ENCODE measurements at regions not wholly inside any gene's neighbourhood (a gene's known extent, or its start where the extent isn't known, plus 50 kb on each side); places are given as distances from the start of the nearest gene placed in this dataset.

- DNase-seq (ENCODE audit: low spot score in 2 of 2, unreplicated experiment in 2 of 2), result no peak
- no peaks in the 10 kb centered on the region for H3K36me3 Mint-ChIP-seq
- no peak overlapping the region for H3K27ac Mint-ChIP-seq
- H3K4me1 Mint-ChIP-seq, result peaks cover 12% of the 10 kb centered on the region
- TF ChIP-seq CTCF (IDR thresholded peaks at IDR 0.05; ENCODE audit: unreplicated experiment), result no peak
- H3K9me3 Mint-ChIP-seq, result no peaks in the 10 kb centered on the region
- no peak overlapping the region for H3K4me3 Mint-ChIP-seq
- H3K27me3 Mint-ChIP-seq (ENCODE audit: low read depth), result no peaks in the 10 kb centered on the region
These were observed 129.8 kb downstream of the UGT8 start for GRCh38 chr4:114728426-114728825.

- H3K4me3 Mint-ChIP-seq, result no peak overlapping the region
- no peak for DNase-seq (ENCODE audit: low spot score in 2 of 2, unreplicated experiment in 2 of 2)
- H3K9me3 Mint-ChIP-seq, result no peaks in the 10 kb centered on the region
- peaks cover 12% of the 10 kb centered on the region for H3K4me1 Mint-ChIP-seq
- no peak overlapping the region for H3K27ac Mint-ChIP-seq
- no peak for TF ChIP-seq CTCF (IDR thresholded peaks at IDR 0.05; ENCODE audit: unreplicated experiment)
- no peaks in the 10 kb centered on the region for H3K36me3 Mint-ChIP-seq
- no peaks in the 10 kb centered on the region for H3K27me3 Mint-ChIP-seq (ENCODE audit: low read depth)
These were observed 130.6 kb downstream of the UGT8 start for GRCh38 chr4:114729068-114729738.

- H3K4me3 Mint-ChIP-seq, result no peak overlapping the region
- no peaks in the 10 kb centered on the region for H3K36me3 Mint-ChIP-seq
- no peak for TF ChIP-seq CTCF (IDR thresholded peaks at IDR 0.05; ENCODE audit: unreplicated experiment)
These were observed 136.0 kb downstream of the UGT8 start for GRCh38 chr4:114734594-114734993.

GRCh38 chr4:114752391-114753165 is 154.0 kb downstream of the UGT8 start:
- Mint-ChIP-seq H3K27me3 (ENCODE audit: low read depth) (no peaks in the 10 kb centered on the region), H3K36me3 (no peaks in the 10 kb centered on the region), H3K9me3 (no peaks in the 10 kb centered on the region), H3K27ac (no peak overlapping the region), H3K4me3 (no peak overlapping the region), H3K4me1 (peaks cover 20% of the 10 kb centered on the region)
- DNase-seq (ENCODE audit: low spot score in 2 of 2, unreplicated experiment in 2 of 2), result no peak
- TF ChIP-seq CTCF (IDR thresholded peaks at IDR 0.05; ENCODE audit: unreplicated experiment), result no peak

More at GRCh38 chr4:114734594-114734993, 136.0 kb downstream of the UGT8 start:
- Mint-ChIP-seq H3K9me3 (no peaks in the 10 kb centered on the region), H3K4me1 (peaks cover 15% of the 10 kb centered on the region), H3K27ac (peak overlapping the region; percentile 52), H3K27me3 (ENCODE audit: low read depth) (no peaks in the 10 kb centered on the region)
- DNase-seq (ENCODE audit: low spot score in 2 of 2, unreplicated experiment in 2 of 2), result no peak

GRCh38 chr4:114754616-114755015 is 156.0 kb downstream of the UGT8 start:
- H3K36me3 Mint-ChIP-seq, result no peaks in the 10 kb centered on the region
- H3K27ac Mint-ChIP-seq, result no peak overlapping the region
- H3K4me3 Mint-ChIP-seq, result no peak overlapping the region
- DNase-seq (ENCODE audit: low spot score in 2 of 2, unreplicated experiment in 2 of 2), result no peak
- no peaks in the 10 kb centered on the region for H3K9me3 Mint-ChIP-seq
- TF ChIP-seq CTCF (IDR thresholded peaks at IDR 0.05; ENCODE audit: unreplicated experiment), result no peak
- no peaks in the 10 kb centered on the region for H3K27me3 Mint-ChIP-seq (ENCODE audit: low read depth)
- H3K4me1 Mint-ChIP-seq, result peaks cover 23% of the 10 kb centered on the region
